H1 (cell line): ENCODE measurements at regions not wholly inside any gene's neighbourhood (a gene's known extent, or its start where the extent isn't known, plus 50 kb on each side); places are given as distances from the start of the nearest gene placed in this dataset.

Experiments
- CTCF ChIA-PET: fragments of 300-600 bp; sonication (Branson Sonifier 250); formaldehyde crosslinking; loops from one replicate; lab custom pipeline; 2021; ENCODE audit not compliant: partially characterized antibody; lab: Charles Lee
- POLR2A ChIA-PET: fragments of 300-600 bp; sonication (Branson Sonifier 250); formaldehyde crosslinking; loops from one replicate; lab custom pipeline; 2021; ENCODE audit warnings: inconsistent platforms; ENCODE audit not compliant: partially characterized antibody; lab: Charles Lee
- DNase-seq, 2 experiments: peaks; one replicate each; pipeline versions ENCODE4 v3.0.0 to v3.0.0-alpha.2; 2010 to 2022; ENCODE audit warnings: low spot score in 2 of 2, low read depth in 1 of 2, mixed read lengths in 1 of 2
- FAIRE-seq: peaks from 2 replicates; lab custom pipeline; 2011; peaks lifted over from hg19 to GRCh38; lab: Jason Lieb, UNC
- H2AFZ ChIP-seq: 2 replicates; pipeline ENCODE4 v1.8.1; 2012; ENCODE audit warnings: low read length, inconsistent platforms
- H2AK5ac ChIP-seq: 2 replicates; pipeline ENCODE4 v1.6.1; 2013; ENCODE audit warnings: low read depth, low read length
- H2BK120ac ChIP-seq: replicated peaks from 2 replicates; pipeline ENCODE3; 2013; ENCODE audit warnings: low read depth, low read length, inconsistent platforms
- H2BK12ac ChIP-seq: 2 replicates; pipeline ENCODE4 v1.6.1; 2013; ENCODE audit warnings: low read depth, low read length
- H2BK15ac ChIP-seq: 2 replicates; pipeline ENCODE4 v1.6.1; 2013; ENCODE audit warnings: low read length
- H2BK20ac ChIP-seq: 2 replicates; pipeline ENCODE4 v1.6.1; 2013; ENCODE audit warnings: low read length
- H2BK5ac ChIP-seq: 2 replicates; pipeline ENCODE4 v1.6.1; 2013; ENCODE audit warnings: low read depth, low read length
- H3K14ac ChIP-seq: 2 replicates; pipeline ENCODE4 v1.6.1; 2013; ENCODE audit warnings: inconsistent platforms; ENCODE audit not compliant: insufficient read length
- H3K18ac ChIP-seq: 2 replicates; pipeline ENCODE4 v1.6.1; 2013; ENCODE audit warnings: low read length; ENCODE audit errors: extremely low read depth
- H3K23ac ChIP-seq: 2 replicates; pipeline ENCODE4 v1.6.1; 2013; ENCODE audit warnings: inconsistent platforms; ENCODE audit not compliant: insufficient read length
- H3K23me2 ChIP-seq: 2 replicates; pipeline ENCODE4 v1.6.1; 2013; ENCODE audit warnings: low read depth, low read length
- H3K27ac ChIP-seq: 2 replicates; pipeline ENCODE4 v1.6.1; 2011; ENCODE audit warnings: low read depth, low read length, inconsistent platforms
- H3K27me3 ChIP-seq, 4 experiments: replicated peaks in 1 of 4; 1 replicate in 1 of 4; 2 replicates in 3 of 4; pipeline versions ENCODE4 v1.6.1 to v1.8.1; 2011 to 2013; ENCODE audit warnings: low read length in 3 of 4, mild to moderate bottlenecking in 3 of 4, inconsistent platforms in 2 of 4, mixed read lengths in 2 of 4, moderate library complexity in 1 of 4; ENCODE audit not compliant: control insufficient read depth in 3 of 4, insufficient read depth in 3 of 4; ENCODE audit errors: extremely low read depth in 1 of 4
- H3K36me3 ChIP-seq, 4 experiments: 2 replicates each; pipeline versions ENCODE4 v1.6.1 to v1.8.1; 2011 to 2013; ENCODE audit warnings: mild to moderate bottlenecking in 4 of 4, low read length in 3 of 4, moderate library complexity in 2 of 4, control low read depth in 1 of 4, inconsistent platforms in 1 of 4; ENCODE audit not compliant: insufficient read depth in 4 of 4, control insufficient read depth in 2 of 4
- H3K4ac ChIP-seq: replicated peaks from 2 replicates; pipeline ENCODE3; 2013; ENCODE audit warnings: low read length, low read depth, mixed read lengths, inconsistent platforms; ENCODE audit not compliant: insufficient read length
- H3K4me1 ChIP-seq, 4 experiments: replicated peaks in 1 of 4; 1 replicate in 1 of 4; 2 replicates in 3 of 4; pipeline versions ENCODE4 v1.6.1 to v1.8.1; 2011 to 2013; ENCODE audit warnings: low read length in 3 of 4, inconsistent platforms in 2 of 4, mixed read lengths in 1 of 4; ENCODE audit not compliant: insufficient read depth in 4 of 4, control insufficient read depth in 3 of 4
- H3K4me2 ChIP-seq, 2 experiments: 2 replicates each; pipeline versions ENCODE4 v1.6.1 to v1.8.1; 2011 to 2013; ENCODE audit warnings: low read depth in 2 of 2, low read length in 2 of 2, control low read depth in 1 of 2, inconsistent platforms in 1 of 2, mild to moderate bottlenecking in 1 of 2; ENCODE audit not compliant: insufficient read depth in 1 of 2
- H3K4me3 ChIP-seq, 4 experiments: fragments of 200-600, 300-600 bp in 1 of 4; sonication (generic), shearing (Covaris generic), sonication (Bioruptor Twin) in 1 of 4; 2 replicates each; pipeline versions ENCODE4 v1.5.1 to v1.8.1; 2011 to 2016; ENCODE audit warnings: low read length in 4 of 4, low read depth in 3 of 4, control low read depth in 2 of 4, inconsistent platforms in 2 of 4, mild to moderate bottlenecking in 2 of 4, mixed read lengths in 1 of 4, moderate library complexity in 1 of 4; ENCODE audit not compliant: insufficient read depth in 2 of 4; ENCODE audit errors: extremely low read depth in 1 of 4
- H3K56ac ChIP-seq: replicated peaks from 2 replicates; pipeline ENCODE3; 2013; ENCODE audit warnings: low read depth, mild to moderate bottlenecking, mixed read lengths, low read length, inconsistent platforms; ENCODE audit not compliant: insufficient read length
- H3K79me1 ChIP-seq: 2 replicates; pipeline ENCODE4 v1.6.1; 2013; ENCODE audit warnings: low read depth, low read length, control low read depth
- H3K79me2 ChIP-seq, 2 experiments: 2 replicates each; pipeline versions ENCODE4 v1.6.1 to v1.8.1; 2012 to 2013; ENCODE audit warnings: low read length in 2 of 2, mild to moderate bottlenecking in 2 of 2, inconsistent platforms in 1 of 2; ENCODE audit not compliant: insufficient read depth in 2 of 2, control insufficient read depth in 1 of 2
- H3K9ac ChIP-seq, 4 experiments: replicated peaks in 1 of 4; 1 replicate in 1 of 4; 2 replicates in 3 of 4; pipeline versions ENCODE4 v1.6.1 to v1.8.1; 2011 to 2013; ENCODE audit warnings: low read depth in 3 of 4, low read length in 3 of 4, control low read depth in 2 of 4, mild to moderate bottlenecking in 2 of 4, moderate library complexity in 2 of 4, inconsistent platforms in 1 of 4; ENCODE audit errors: extremely low read depth in 1 of 4
- H3K9me3 ChIP-seq, 2 experiments: 2 replicates each; pipeline versions ENCODE4 v1.6.1 to v1.8.1; 2012 to 2013; ENCODE audit warnings: mild to moderate bottlenecking in 2 of 2, moderate library complexity in 2 of 2, control low read depth in 1 of 2, inconsistent platforms in 1 of 2, low read depth in 1 of 2, low read length in 1 of 2, mixed read lengths in 1 of 2; ENCODE audit not compliant: insufficient read depth in 2 of 2
- H4K20me1 ChIP-seq, 2 experiments: replicated peaks in 1 of 2; 2 replicates each; pipeline versions ENCODE3 to v1.8.1; 2011 to 2013; ENCODE audit warnings: inconsistent platforms in 2 of 2, low read length in 2 of 2, mild to moderate bottlenecking in 1 of 2; ENCODE audit not compliant: insufficient read depth in 2 of 2, control insufficient read depth in 1 of 2
- H4K5ac ChIP-seq: 2 replicates; pipeline ENCODE4 v1.6.1; 2013; ENCODE audit warnings: low read length, low read depth, mixed read lengths, inconsistent platforms; ENCODE audit not compliant: insufficient read length
- H4K8ac ChIP-seq: 2 replicates; pipeline ENCODE4 v1.8.0; 2013; ENCODE audit warnings: mild to moderate bottlenecking, moderate library complexity, low read length, inconsistent platforms; ENCODE audit not compliant: insufficient read depth; ENCODE audit errors: extremely low read depth
- H4K91ac ChIP-seq: replicated peaks from 2 replicates; pipeline ENCODE3; 2013; ENCODE audit warnings: low read length, mixed read lengths, inconsistent platforms; ENCODE audit not compliant: insufficient read length
- CTBP2 ChIP-seq: IDR thresholded peaks from 2 replicates; pipeline ENCODE4 v1.7.0; 2011; ENCODE audit warnings: borderline replicate concordance, mild to moderate bottlenecking, moderate library complexity, mixed read lengths, low read length; ENCODE audit not compliant: insufficient read depth, insufficient read length
- WGBS, 2 experiments: shearing (Covaris generic) in 1 of 2; methylation state at CpG; one replicate each; pipeline versions ENCODE4 v1.1.6 to v1.1.7; 2013 to 2015; ENCODE audit warnings: low lambda C conversion rate in 2 of 2, mixed read lengths in 2 of 2, inconsistent platforms in 1 of 2, low coverage in 1 of 2, missing lambda C conversion rate in 1 of 2; ENCODE audit not compliant: insufficient replicate concordance in 2 of 2, insufficient coverage in 1 of 2, insufficient read length in 1 of 2; ENCODE audit errors: extremely low coverage in 1 of 2, missing lambda C conversion rate in 1 of 2; 5-methylcytosine and 5-hydroxymethylcytosine counted together

- CTCF ChIA-PET: interaction anchor here (0.6 to 2.6 kb wide), 2 partner anchors 20 to 1797 kb away, joined by 3 to 7 read pairs; no protein-coding TSS in a partner anchor
These were observed 337.9 kb upstream of the ACVR2A start for GRCh38 chr2:147506889-147507288.

More at GRCh38 chr2:147506889-147507288, 337.9 kb upstream of the ACVR2A start:
- no peak for TF ChIP-seq CTBP2
- H3K36me3 ChIP-seq: no peaks in the 10 kb centered on the region; a peak in 1 of 8 replicates
- H3K18ac ChIP-seq: no peak overlapping the region
- no peak overlapping the region for H2BK15ac ChIP-seq
- H2AFZ ChIP-seq: no peak overlapping the region
- no peak overlapping the region for H3K27ac ChIP-seq
- peaks cover 0 to 7% of the 10 kb centered on the region in 2 experiments; a peak in 1 of 4 replicates for H3K9me3 ChIP-seq
- POLR2A ChIA-PET: no interaction called here
- H2BK12ac ChIP-seq: no peak overlapping the region
- no peaks in the 10 kb centered on the region for H4K20me1 ChIP-seq
- H3K4me3 ChIP-seq: no peak overlapping the region
- FAIRE-seq (no peak), DNase-seq (no peak)
- no peak overlapping the region for H2AK5ac ChIP-seq
- H3K9ac ChIP-seq: no peak overlapping the region
- H3K4me2 ChIP-seq: no peak overlapping the region
- no peaks in the 10 kb centered on the region for H3K23me2 ChIP-seq
- no peak overlapping the region for H3K4ac ChIP-seq
- H4K91ac ChIP-seq: no peak overlapping the region
- H3K14ac ChIP-seq: no peak overlapping the region
- no peak overlapping the region for H2BK20ac ChIP-seq
- H3K27me3 ChIP-seq: no peaks in the 10 kb centered on the region
- H2BK120ac ChIP-seq: no peak overlapping the region
- no peak overlapping the region for H2BK5ac ChIP-seq
- H3K79me2 ChIP-seq: no peaks in the 10 kb centered on the region
- 98% methylated on average over 22 of the region's 27 CpGs; no CpG with 5 or more reads in 1 of the 2 experiments for WGBS, 2 experiments
- H3K23ac ChIP-seq: no peak overlapping the region
- no peak overlapping the region; the same call in 1 of the 2 replicates for H4K8ac ChIP-seq
- H3K4me1 ChIP-seq: no peaks in the 10 kb centered on the region; a peak in 1 of 7 replicates
- no peaks in the 10 kb centered on the region for H3K79me1 ChIP-seq
- no peak overlapping the region for H3K56ac ChIP-seq
- no peak overlapping the region for H4K5ac ChIP-seq
